Sigmoid colon (tissue), 6 donors: ENCODE measurements at regions not wholly inside any gene's neighbourhood (a gene's known extent, or its start where the extent isn't known, plus 50 kb on each side); places are given as distances from the start of the nearest gene placed in this dataset.

Experiments used
- DNase-seq: peaks from one replicate; pipeline ENCODE4 v3.0.0-alpha.2; 2019
- H3K27ac ChIP-seq, 4 donors: fragments of 200-600 bp; sonication (generic); one replicate each; pipeline ENCODE4 v1.5.1; 2016 to 2019; ENCODE audit warnings: mild to moderate bottlenecking in 1 of 4
- H3K27me3 ChIP-seq, 3 donors: fragments of 200-600 bp; sonication (generic); one replicate each; pipeline ENCODE4 v1.5.1; 2019; ENCODE audit warnings: mild to moderate bottlenecking in 1 of 3
- H3K36me3 ChIP-seq, 4 donors: fragments of 200-600 bp; sonication (generic); one replicate each; pipeline ENCODE4 v1.5.1; 2016 to 2019
- H3K4me1 ChIP-seq, 4 donors: fragments of 200-600 bp; sonication (generic); one replicate each; pipeline ENCODE4 v1.5.1; 2017 to 2019
- H3K4me3 ChIP-seq, 4 donors: fragments of 200-600 bp; sonication (generic); one replicate each; pipeline ENCODE4 v1.5.1; 2017 to 2019; ENCODE audit warnings: mild to moderate bottlenecking in 2 of 4, moderate library complexity in 1 of 4
- H3K9me3 ChIP-seq, 4 donors: fragments of 200-600 bp in 3 of 4; sonication (generic) in 3 of 4; one replicate each; pipeline versions ENCODE4 v1.5.1 to v1.6.1; 2013 to 2019
- CTCF ChIP-seq, 4 experiments: fragments of 450-650 bp in 3 of 4; fragments of 200-600 bp in 1 of 4; IDR thresholded peaks; one replicate each; pipeline ENCODE4 v1.5.1; 2016 to 2019; ENCODE audit warnings: antibody characterized with exemption in 4 of 4, mild to moderate bottlenecking in 3 of 4, moderate library complexity in 2 of 4
- EP300 ChIP-seq, 4 donors: sonication (generic); formaldehyde crosslinking; IDR thresholded peaks; one replicate each; pipeline ENCODE4 v1.6.1; 2017; ENCODE audit warnings: antibody characterized with exemption in 4 of 4
- POLR2A ChIP-seq, 2 donors: fragments of 450-650 bp; IDR thresholded peaks; one replicate each; pipeline ENCODE4 v1.6.1; 2016; ENCODE audit warnings: antibody characterized with exemption in 2 of 2, mild to moderate bottlenecking in 2 of 2, moderate library complexity in 2 of 2
- POLR2AphosphoS5 ChIP-seq, 4 donors: sonication (generic); formaldehyde crosslinking; IDR thresholded peaks; one replicate each; pipeline ENCODE4 v1.6.1; 2017; ENCODE audit warnings: antibody characterized with exemption in 4 of 4
- WGBS, 2 donors: extraction: QIAGEN DNeasy Blood & Tissue Kit; methylation state at CpG; one replicate each; pipeline ENCODE4 v1.1.7; 2013; 5-methylcytosine and 5-hydroxymethylcytosine counted together
- intact Hi-C: fragments of 100-400 bp; cut with DNase I; formaldehyde crosslinking; loops from one replicate; pipeline ENCODE4 v1.15.1; 2023
- donor health status: healthy with polysubstance abuse.
- donor health status: healthy.

- Histone ChIP-seq H3K4me3 (no peak overlapping the region), H3K27me3 (no peaks in the 10 kb centered on the region), H3K27ac (no peak overlapping the region), H3K36me3 (no peaks in the 10 kb centered on the region), H3K9me3 (no peaks in the 10 kb centered on the region), H3K4me1 (no peaks in the 10 kb centered on the region)
- TF ChIP-seq POLR2A (IDR thresholded peaks at IDR 0.05) (no peak), POLR2AphosphoS5 (IDR thresholded peaks at IDR 0.05) (no peak), EP300 (IDR thresholded peaks at IDR 0.05) (no peak), CTCF (IDR thresholded peaks at IDR 0.05) (no peak)
- WGBS, 2 donors = 53 to 55% methylated on average over 1 of the region's 1 CpG
- intact Hi-C loops = no loop called here
- DNase-seq = no peak
Observed at GRCh38 chr17:53668854-53669253, 153.9 kb upstream of the KIF2B start.

GRCh38 chr17:53662608-53663007 is 160.1 kb upstream of the KIF2B start:
- TF ChIP-seq EP300 (IDR thresholded peaks at IDR 0.05) = no peak
- no peak for TF ChIP-seq CTCF (IDR thresholded peaks at IDR 0.05)
- TF ChIP-seq POLR2AphosphoS5 (IDR thresholded peaks at IDR 0.05) = no peak
- TF ChIP-seq POLR2A (IDR thresholded peaks at IDR 0.05) = no peak
- no peak overlapping the region for H3K27ac ChIP-seq
- no peaks in the 10 kb centered on the region for H3K36me3 ChIP-seq
- 71 to 89% methylated on average over 1 of the region's 1 CpG for WGBS, 2 donors
- no peaks in the 10 kb centered on the region for H3K4me1 ChIP-seq
- H3K27me3 ChIP-seq = no peaks in the 10 kb centered on the region
- no peak for DNase-seq
- no peak overlapping the region for H3K4me3 ChIP-seq
- H3K9me3 ChIP-seq = no peaks in the 10 kb centered on the region
- intact Hi-C loops = no loop called here

- Histone ChIP-seq H3K36me3 (no peaks in the 10 kb centered on the region), H3K4me3 (no peak overlapping the region), H3K27me3 (no peaks in the 10 kb centered on the region), H3K4me1 (no peaks in the 10 kb centered on the region), H3K9me3 (no peaks in the 10 kb centered on the region), H3K27ac (no peak overlapping the region)
- DNase-seq = no peak
- intact Hi-C loops = no loop called here
- WGBS, 2 donors = 71 to 75% methylated on average over 1 of the region's 1 CpG
- TF ChIP-seq POLR2A (IDR thresholded peaks at IDR 0.05) (no peak), CTCF (IDR thresholded peaks at IDR 0.05) (no peak), POLR2AphosphoS5 (IDR thresholded peaks at IDR 0.05) (no peak), EP300 (IDR thresholded peaks at IDR 0.05) (no peak)
Observed at GRCh38 chr17:53659181-53659580, 163.5 kb upstream of the KIF2B start.

DNA sequence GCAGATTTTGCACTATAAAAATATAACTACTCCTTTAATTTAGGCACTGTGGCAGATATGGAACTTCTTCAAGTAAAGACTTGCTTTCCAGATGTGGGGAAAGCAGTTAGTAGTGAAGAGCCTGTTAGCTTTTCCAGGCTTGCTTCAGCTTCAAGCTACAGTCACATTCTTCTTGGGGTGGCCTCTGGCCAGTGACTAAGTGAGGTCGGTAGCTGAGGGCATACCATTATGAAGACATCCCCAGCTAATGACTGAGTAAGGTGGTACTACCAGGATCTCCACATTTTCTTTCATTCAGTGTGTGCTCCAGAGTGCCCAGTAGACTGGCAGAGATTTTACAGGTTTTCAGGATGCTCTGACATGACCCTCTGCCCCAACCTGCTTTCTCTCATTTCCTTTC is 167.1 kb upstream of the KIF2B start:
- TF ChIP-seq CTCF (IDR thresholded peaks at IDR 0.05) (no peak), POLR2A (IDR thresholded peaks at IDR 0.05) (no peak), POLR2AphosphoS5 (IDR thresholded peaks at IDR 0.05) (no peak), EP300 (IDR thresholded peaks at IDR 0.05) (no peak)
- WGBS, 2 donors = 70 to 81% methylated on average over 1 of the region's 1 CpG

GRCh38 chr17:53649201-53649600 is 173.5 kb upstream of the KIF2B start:
- Histone ChIP-seq H3K4me1 (no peaks in the 10 kb centered on the region), H3K4me3 (no peak overlapping the region), H3K9me3 (no peaks in the 10 kb centered on the region), H3K36me3 (no peaks in the 10 kb centered on the region), H3K27ac (no peak overlapping the region), H3K27me3 (no peaks in the 10 kb centered on the region)
- WGBS, 2 donors = 69 to 86% methylated on average over 1 of the region's 1 CpG
- DNase-seq = no peak
- TF ChIP-seq CTCF (IDR thresholded peaks at IDR 0.05) (no peak), POLR2A (IDR thresholded peaks at IDR 0.05) (no peak)
- intact Hi-C loops = no loop called here

More for the DNA sequence above, 167.1 kb upstream of the KIF2B start:
- no peak for DNase-seq
- H3K4me3 ChIP-seq = no peak overlapping the region
- no peak overlapping the region for H3K27ac ChIP-seq
- no peaks in the 10 kb centered on the region for H3K4me1 ChIP-seq
- no peaks in the 10 kb centered on the region for H3K9me3 ChIP-seq
- intact Hi-C loops = no loop called here
- no peaks in the 10 kb centered on the region for H3K27me3 ChIP-seq
- H3K36me3 ChIP-seq = no peaks in the 10 kb centered on the region
